Duodenal mucosa (tissue), 2 donors: ENCODE measurements at regions not wholly inside any gene's neighbourhood (a gene's known extent, or its start where the extent isn't known, plus 50 kb on each side); places are given as distances from the start of the nearest gene placed in this dataset.

ENCODE experiments used
- H3K27ac ChIP-seq: one replicate; pipeline ENCODE4 v1.7.0; 2013; ENCODE audit warnings: low read depth, low read length
- H3K27me3 ChIP-seq, 2 donors: one replicate each; pipeline ENCODE4 v1.7.0; 2013; ENCODE audit warnings: low read length in 2 of 2, control low read depth in 1 of 2; ENCODE audit not compliant: insufficient read depth in 2 of 2, control insufficient read depth in 1 of 2
- H3K36me3 ChIP-seq, 2 donors: one replicate each; pipeline ENCODE4 v1.7.0; 2013; ENCODE audit warnings: low read length in 2 of 2, control low read depth in 1 of 2; ENCODE audit not compliant: insufficient read depth in 2 of 2, control insufficient read depth in 1 of 2
- H3K4me1 ChIP-seq, 2 donors: one replicate each; pipeline ENCODE4 v1.7.0; 2013; ENCODE audit warnings: low read length in 2 of 2, control low read depth in 1 of 2; ENCODE audit not compliant: insufficient read depth in 2 of 2, control insufficient read depth in 1 of 2
- H3K4me3 ChIP-seq, 2 donors: one replicate each; pipeline ENCODE4 v1.7.0; 2013; ENCODE audit warnings: low read length in 2 of 2, low read depth in 1 of 2
- H3K9ac ChIP-seq, 2 donors: one replicate each; pipeline ENCODE4 v1.7.0; 2013; ENCODE audit warnings: low read length in 2 of 2, low read depth in 1 of 2
- H3K9me3 ChIP-seq, 2 donors: one replicate each; pipeline ENCODE4 v1.7.0; 2013; ENCODE audit warnings: low read length in 2 of 2, control low read depth in 1 of 2; ENCODE audit not compliant: control insufficient read depth in 1 of 2

GRCh38 chr9:21560281-21560745 lies 78.2 kb upstream of the IFNE start:
- Histone ChIP-seq H3K9me3 (no peaks in the 10 kb centered on the region), H3K27me3 (peaks cover 13 to 16% of the 10 kb centered on the region in 2 donors), H3K9ac (peak overlapping the region; percentile 58 to 65), H3K36me3 (no peaks in the 10 kb centered on the region), H3K4me3 (peak overlapping the region; percentile 69 to 83), H3K4me1 (no peaks in the 10 kb centered on the region), H3K27ac (no peak overlapping the region)

- Histone ChIP-seq H3K36me3 (no peaks in the 10 kb centered on the region), H3K4me3 (no peak overlapping the region), H3K4me1 (no peaks in the 10 kb centered on the region), H3K27ac (no peak overlapping the region), H3K27me3 (peaks cover 11 to 15% of the 10 kb centered on the region in 2 donors), H3K9ac (no peak overlapping the region), H3K9me3 (no peaks in the 10 kb centered on the region)
Measured at GRCh38 chr9:21561502-21561901, 79.4 kb upstream of the IFNE start.

GRCh38 chr9:21564175-21564574 lies 82.1 kb upstream of the IFNE start:
- Histone ChIP-seq H3K9me3 (no peaks in the 10 kb centered on the region), H3K9ac (no peak overlapping the region), H3K36me3 (no peaks in the 10 kb centered on the region), H3K27me3 (peaks cover 4 to 9% of the 10 kb centered on the region in 2 donors), H3K27ac (no peak overlapping the region), H3K4me3 (no peak overlapping the region), H3K4me1 (no peaks in the 10 kb centered on the region)

- H3K27ac ChIP-seq = no peak overlapping the region
- no peaks in the 10 kb centered on the region for H3K36me3 ChIP-seq
- no peak overlapping the region for H3K4me3 ChIP-seq
- peaks cover 4 to 5% of the 10 kb centered on the region in 2 donors for H3K27me3 ChIP-seq
- no peaks in the 10 kb centered on the region for H3K9me3 ChIP-seq
- no peaks in the 10 kb centered on the region for H3K4me1 ChIP-seq
- H3K9ac ChIP-seq = no peak overlapping the region
Measured at GRCh38 chr9:21565155-21565554, 83.0 kb upstream of the IFNE start.

- H3K4me3 ChIP-seq = no peak overlapping the region
- peaks cover 0 to 4% of the 10 kb centered on the region in 2 donors for H3K27me3 ChIP-seq
- H3K4me1 ChIP-seq = no peaks in the 10 kb centered on the region
Measured at GRCh38 chr9:21567926-21568325, 85.8 kb upstream of the IFNE start.

GRCh38 chr9:21568484-21568883 lies 86.4 kb upstream of the IFNE start:
- no peak overlapping the region for H3K9ac ChIP-seq
- H3K36me3 ChIP-seq = no peaks in the 10 kb centered on the region
- H3K27ac ChIP-seq = no peak overlapping the region
- peaks cover 0 to 4% of the 10 kb centered on the region in 2 donors for H3K27me3 ChIP-seq
- no peaks in the 10 kb centered on the region for H3K4me1 ChIP-seq
- H3K9me3 ChIP-seq = no peaks in the 10 kb centered on the region
- H3K4me3 ChIP-seq = no peak overlapping the region

More at GRCh38 chr9:21567926-21568325, 85.8 kb upstream of the IFNE start:
- no peaks in the 10 kb centered on the region for H3K9me3 ChIP-seq
- H3K27ac ChIP-seq = no peak overlapping the region
- no peak overlapping the region for H3K9ac ChIP-seq
- no peaks in the 10 kb centered on the region for H3K36me3 ChIP-seq

- Histone ChIP-seq H3K27ac (no peak overlapping the region), H3K9ac (no peak overlapping the region), H3K4me3 (no peak overlapping the region), H3K4me1 (no peaks in the 10 kb centered on the region), H3K36me3 (no peaks in the 10 kb centered on the region), H3K9me3 (no peaks in the 10 kb centered on the region), H3K27me3 (peaks cover 0 to 4% of the 10 kb centered on the region in 2 donors)
Measured at GRCh38 chr9:21569721-21570120, 87.6 kb upstream of the IFNE start.

- Histone ChIP-seq H3K36me3 (no peaks in the 10 kb centered on the region), H3K9me3 (no peaks in the 10 kb centered on the region), H3K27me3 (peaks cover 0 to 4% of the 10 kb centered on the region in 2 donors), H3K4me3 (no peak overlapping the region), H3K27ac (no peak overlapping the region), H3K9ac (no peak overlapping the region), H3K4me1 (no peaks in the 10 kb centered on the region)
Measured at GRCh38 chr9:21570643-21571275, 88.6 kb upstream of the IFNE start.

GRCh38 chr9:21574261-21574660 lies 92.1 kb upstream of the IFNE start:
- H3K27me3 ChIP-seq = no peaks in the 10 kb centered on the region
- H3K4me1 ChIP-seq = peaks cover 3 to 6% of the 10 kb centered on the region in 2 donors
- H3K9ac ChIP-seq = no peak overlapping the region
- no peak overlapping the region for H3K4me3 ChIP-seq
- no peaks in the 10 kb centered on the region for H3K9me3 ChIP-seq
- no peak overlapping the region for H3K27ac ChIP-seq
- no peaks in the 10 kb centered on the region for H3K36me3 ChIP-seq

- H3K27ac ChIP-seq = no peak overlapping the region
- H3K4me3 ChIP-seq = no peak overlapping the region
- H3K9ac ChIP-seq = no peak overlapping the region
- no peaks in the 10 kb centered on the region for H3K36me3 ChIP-seq
- H3K27me3 ChIP-seq = no peaks in the 10 kb centered on the region
- H3K4me1 ChIP-seq = peaks cover 8 to 11% of the 10 kb centered on the region in 2 donors
- no peaks in the 10 kb centered on the region for H3K9me3 ChIP-seq
Measured at GRCh38 chr9:21576331-21577189, 94.4 kb upstream of the IFNE start.
